ENCODE measurements at regions not wholly inside any gene's neighbourhood (a gene's known extent, or its start where the extent isn't known, plus 50 kb on each side); places are given as distances from the start of the nearest gene placed in this dataset.

GRCh38 chr2:63698786-63699548, 110.2 kb downstream of the MDH1 start:
- TF ChIP-seq CTCF (IDR thresholded peaks at IDR 0.05), result peak in 3 of 6 experiments; percentile 27 to 29 (median 28)
- TF ChIP-seq POLR2A (IDR thresholded peaks at IDR 0.05), result no peak
